ENCODE measurements at regions not wholly inside any gene's neighbourhood (a gene's known extent, or its start where the extent isn't known, plus 50 kb on each side); places are given as distances from the start of the nearest gene placed in this dataset.

DNA sequence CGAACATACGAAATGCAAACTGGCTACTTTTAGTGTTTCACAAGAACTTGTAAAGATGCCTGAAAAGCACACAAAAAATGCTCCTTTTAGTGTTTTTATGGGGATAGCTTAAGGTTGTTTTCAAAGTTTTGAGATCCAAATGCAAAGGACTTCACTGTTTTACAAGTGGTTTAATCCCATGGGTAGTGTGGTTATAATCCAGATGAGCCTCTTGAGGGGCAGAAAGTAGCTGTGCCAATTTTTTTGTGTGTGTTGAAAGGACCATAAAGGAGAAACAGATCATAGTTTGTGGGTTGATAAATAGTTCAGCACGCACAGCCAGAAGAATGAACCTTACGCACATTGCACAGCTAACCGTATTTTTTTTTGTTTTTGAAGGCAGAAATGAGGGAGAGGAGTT is 126.9 kb upstream of the GIMD1 start:
- H4K20me1 ChIP-seq (ENCODE audit: insufficient read depth, low read length) = no peaks in the 10 kb centered on the region
- DNase-seq = no peak
- no peak overlapping the region for H3K9ac ChIP-seq (ENCODE audit: low read length)
- no peak overlapping the region for H3K4me2 ChIP-seq (ENCODE audit: low read depth, low read length)
- H3K9me2 ChIP-seq (replicated peaks; ENCODE audit: insufficient read depth, low read length) = no peaks in the 10 kb centered on the region
- no peaks in the 10 kb centered on the region for H3K36me3 ChIP-seq (replicated peaks; ENCODE audit: insufficient read depth, low read length)
- no peaks in the 10 kb centered on the region for H3K79me2 ChIP-seq (ENCODE audit: low read length)
- no peaks in the 10 kb centered on the region for H3F3A ChIP-seq (ENCODE audit: insufficient read depth, low read length)
- no peaks in the 10 kb centered on the region for H3K27me3 ChIP-seq (replicated peaks; ENCODE audit: insufficient read depth, low read length)
- H2AFZ ChIP-seq (ENCODE audit: low read length) = no peak overlapping the region
- TF ChIP-seq EZH2 (optimal IDR thresholded peaks at IDR 0.05; ENCODE audit: low read depth, low read length) (no peak), EZH2phosphoT487 (IDR thresholded peaks at IDR 0.05; ENCODE audit: low read length) (no peak)
- TF ChIP-seq, protein P1, sequence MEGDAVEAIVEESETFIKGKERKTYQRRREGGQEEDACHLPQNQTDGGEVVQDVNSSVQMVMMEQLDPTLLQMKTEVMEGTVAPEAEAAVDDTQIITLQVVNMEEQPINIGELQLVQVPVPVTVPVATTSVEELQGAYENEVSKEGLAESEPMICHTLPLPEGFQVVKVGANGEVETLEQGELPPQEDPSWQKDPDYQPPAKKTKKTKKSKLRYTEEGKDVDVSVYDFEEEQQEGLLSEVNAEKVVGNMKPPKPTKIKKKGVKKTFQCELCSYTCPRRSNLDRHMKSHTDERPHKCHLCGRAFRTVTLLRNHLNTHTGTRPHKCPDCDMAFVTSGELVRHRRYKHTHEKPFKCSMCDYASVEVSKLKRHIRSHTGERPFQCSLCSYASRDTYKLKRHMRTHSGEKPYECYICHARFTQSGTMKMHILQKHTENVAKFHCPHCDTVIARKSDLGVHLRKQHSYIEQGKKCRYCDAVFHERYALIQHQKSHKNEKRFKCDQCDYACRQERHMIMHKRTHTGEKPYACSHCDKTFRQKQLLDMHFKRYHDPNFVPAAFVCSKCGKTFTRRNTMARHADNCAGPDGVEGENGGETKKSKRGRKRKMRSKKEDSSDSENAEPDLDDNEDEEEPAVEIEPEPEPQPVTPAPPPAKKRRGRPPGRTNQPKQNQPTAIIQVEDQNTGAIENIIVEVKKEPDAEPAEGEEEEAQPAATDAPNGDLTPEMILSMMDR (IDR thresholded peaks at IDR 0.05; ENCODE audit: low read length) = no peak
- no peaks in the 10 kb centered on the region for H3K4me1 ChIP-seq (ENCODE audit: low read length)
- H3K4me3 ChIP-seq (ENCODE audit: low read length) = no peak overlapping the region
- H3K27ac ChIP-seq (ENCODE audit: low read length) = no peak overlapping the region
- H3K9me3 ChIP-seq (replicated peaks; ENCODE audit: insufficient read depth, low read length) = no peaks in the 10 kb centered on the region

DNA sequence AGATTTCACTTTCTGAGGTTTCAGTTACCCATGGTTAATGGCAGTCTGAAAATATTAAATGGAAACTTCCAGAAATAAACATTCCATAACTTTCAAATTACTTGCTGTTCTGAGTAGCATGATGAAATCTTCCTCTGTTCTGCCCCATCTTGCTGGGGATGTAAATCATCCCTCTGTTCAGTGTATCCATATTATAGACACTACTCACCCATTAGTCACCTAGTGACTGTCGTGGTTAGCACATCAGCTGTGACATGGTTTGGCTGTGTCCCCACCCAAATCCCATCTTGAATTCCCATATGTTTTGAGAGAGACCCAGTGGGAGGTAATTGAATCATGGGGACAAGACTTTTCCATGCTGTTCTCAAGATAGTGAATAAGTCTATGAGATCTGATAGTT is 125.5 kb upstream of the GIMD1 start:
- Histone ChIP-seq H3F3A (ENCODE audit: insufficient read depth, low read length) (no peaks in the 10 kb centered on the region), H3K27me3 (replicated peaks; ENCODE audit: insufficient read depth, low read length) (no peaks in the 10 kb centered on the region), H3K36me3 (replicated peaks; ENCODE audit: insufficient read depth, low read length) (no peaks in the 10 kb centered on the region), H2AFZ (ENCODE audit: low read length) (no peak overlapping the region), H3K9me2 (replicated peaks; ENCODE audit: insufficient read depth, low read length) (no peaks in the 10 kb centered on the region), H3K79me2 (ENCODE audit: low read length) (no peaks in the 10 kb centered on the region), H3K9ac (ENCODE audit: low read length) (no peak overlapping the region), H3K9me3 (replicated peaks; ENCODE audit: insufficient read depth, low read length) (no peaks in the 10 kb centered on the region), H3K27ac (ENCODE audit: low read length) (no peak overlapping the region), H3K4me3 (ENCODE audit: low read length) (no peak overlapping the region), H3K4me1 (ENCODE audit: low read length) (no peaks in the 10 kb centered on the region), H4K20me1 (ENCODE audit: insufficient read depth, low read length) (no peaks in the 10 kb centered on the region), H3K4me2 (ENCODE audit: low read depth, low read length) (no peak overlapping the region)
- no peak for DNase-seq
- no peak for TF ChIP-seq EZH2phosphoT487 (IDR thresholded peaks at IDR 0.05; ENCODE audit: low read length)
- TF ChIP-seq, protein P1 (IDR thresholded peaks at IDR 0.05; ENCODE audit: low read length) = no peak

DNA sequence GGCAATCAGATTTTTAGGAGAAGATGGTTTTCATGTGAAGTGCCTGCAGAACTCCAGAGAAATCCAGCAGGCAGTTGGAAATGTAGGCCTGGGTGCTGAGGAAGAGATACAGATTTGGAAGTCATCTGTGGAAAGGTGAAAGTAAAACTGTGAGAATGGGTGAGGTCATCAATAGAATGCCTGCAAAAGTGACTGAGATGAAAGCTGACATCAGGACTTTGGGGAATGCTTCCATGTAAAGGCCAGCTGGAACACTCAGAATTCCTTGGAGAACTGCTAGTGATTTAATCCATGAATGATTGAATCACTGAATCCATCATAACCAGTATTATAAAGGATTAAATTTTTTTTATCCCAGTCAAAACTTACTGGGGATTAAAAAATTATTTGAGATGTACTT is 124.5 kb upstream of the GIMD1 start:
- H3K36me3 ChIP-seq (replicated peaks; ENCODE audit: insufficient read depth, low read length) = no peaks in the 10 kb centered on the region
- H3F3A ChIP-seq (ENCODE audit: insufficient read depth, low read length) = no peaks in the 10 kb centered on the region
- TF ChIP-seq EZH2phosphoT487 (IDR thresholded peaks at IDR 0.05; ENCODE audit: low read length) = no peak

DNA sequence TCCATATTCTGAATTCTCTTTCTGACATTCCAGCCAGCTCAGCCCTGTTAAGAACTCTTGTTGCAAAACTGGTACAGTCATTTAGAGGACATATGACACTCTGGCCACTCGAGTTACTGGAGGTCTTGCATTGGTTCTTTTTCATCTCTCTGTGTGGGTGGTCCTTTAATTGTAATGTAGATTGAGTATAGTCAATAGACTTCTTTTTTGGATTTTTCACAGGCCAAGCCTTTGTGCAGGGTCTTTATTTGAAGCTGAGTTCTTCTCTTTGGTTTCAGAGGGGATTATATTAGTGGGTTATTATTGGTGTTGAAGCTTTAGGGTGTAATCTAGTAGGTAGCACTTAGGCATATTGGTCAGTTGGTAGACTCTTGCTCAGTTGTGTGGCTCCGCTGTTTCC is 118.0 kb upstream of the GIMD1 start:
- H3K36me3 ChIP-seq (replicated peaks; ENCODE audit: insufficient read depth, low read length) = no peaks in the 10 kb centered on the region
- no peak overlapping the region for H3K4me2 ChIP-seq (ENCODE audit: low read depth, low read length)
- H3K27me3 ChIP-seq (replicated peaks; ENCODE audit: insufficient read depth, low read length) = no peaks in the 10 kb centered on the region
- TF ChIP-seq EZH2 (optimal IDR thresholded peaks at IDR 0.05; ENCODE audit: low read depth, low read length) = no peak
- no peak for TF ChIP-seq EZH2phosphoT487 (IDR thresholded peaks at IDR 0.05; ENCODE audit: low read length)
- TF ChIP-seq, protein P1 (IDR thresholded peaks at IDR 0.05; ENCODE audit: low read length) = no peak
- no peaks in the 10 kb centered on the region for H3F3A ChIP-seq (ENCODE audit: insufficient read depth, low read length)
- no peak overlapping the region for H3K27ac ChIP-seq (ENCODE audit: low read length)
- H4K20me1 ChIP-seq (ENCODE audit: insufficient read depth, low read length) = no peaks in the 10 kb centered on the region
- no peaks in the 10 kb centered on the region for H3K9me2 ChIP-seq (replicated peaks; ENCODE audit: insufficient read depth, low read length)
- H3K4me1 ChIP-seq (ENCODE audit: low read length) = no peaks in the 10 kb centered on the region
- H2AFZ ChIP-seq (ENCODE audit: low read length) = no peak overlapping the region
- DNase-seq = no peak
- H3K9ac ChIP-seq (ENCODE audit: low read length) = no peak overlapping the region
- H3K79me2 ChIP-seq (ENCODE audit: low read length) = no peaks in the 10 kb centered on the region
- H3K4me3 ChIP-seq (ENCODE audit: low read length) = no peak overlapping the region
- H3K9me3 ChIP-seq (replicated peaks; ENCODE audit: insufficient read depth, low read length) = no peaks in the 10 kb centered on the region

More for the DNA sequence above, 124.5 kb upstream of the GIMD1 start:
- H3K4me2 ChIP-seq (ENCODE audit: low read depth, low read length) = no peak overlapping the region
- H2AFZ ChIP-seq (ENCODE audit: low read length) = no peak overlapping the region
- no peak overlapping the region for H3K4me3 ChIP-seq (ENCODE audit: low read length)
- no peaks in the 10 kb centered on the region for H3K79me2 ChIP-seq (ENCODE audit: low read length)
- no peak overlapping the region for H3K27ac ChIP-seq (ENCODE audit: low read length)
- H3K9me2 ChIP-seq (replicated peaks; ENCODE audit: insufficient read depth, low read length) = no peaks in the 10 kb centered on the region
- H3K9me3 ChIP-seq (replicated peaks; ENCODE audit: insufficient read depth, low read length) = no peaks in the 10 kb centered on the region
- no peaks in the 10 kb centered on the region for H4K20me1 ChIP-seq (ENCODE audit: insufficient read depth, low read length)
- no peaks in the 10 kb centered on the region for H3K4me1 ChIP-seq (ENCODE audit: low read length)
- no peaks in the 10 kb centered on the region for H3K27me3 ChIP-seq (replicated peaks; ENCODE audit: insufficient read depth, low read length)
- no peak overlapping the region for H3K9ac ChIP-seq (ENCODE audit: low read length)
- DNase-seq = no peak

All from MM.1S (cell line).